Neural cell (in vitro differentiated cells): ENCODE measurements at regions not wholly inside any gene's neighbourhood (a gene's known extent, or its start where the extent isn't known, plus 50 kb on each side); places are given as distances from the start of the nearest gene placed in this dataset.
"Not testable (repeated sequence)": the region's sequence is repeated elsewhere in the genome, so short reads cannot be mapped to it uniquely, and the experiment has no call there.

Source experiments
- H2AFZ ChIP-seq: fragments of 200-600, 300-800 bp; sonication (generic), shearing (Covaris generic); 2 replicates; pipeline ENCODE4 v1.6.0; 2014; ENCODE audit warnings: low read depth, mild to moderate bottlenecking, antibody characterized with exemption, low read length, moderate library complexity
- H3F3A ChIP-seq: fragments of 200-600 bp; shearing (Covaris generic); 2 replicates; pipeline ENCODE4 v1.6.1; 2016; ENCODE audit warnings: mild to moderate bottlenecking, moderate library complexity, mixed read lengths, antibody characterized with exemption, low read length; ENCODE audit not compliant: insufficient read depth, poor library complexity, severe bottlenecking
- H3K27ac ChIP-seq: fragments of 200-600, 300-800 bp; sonication (generic), shearing (Covaris generic); 2 replicates; pipeline ENCODE4 v1.5.1; 2014; ENCODE audit warnings: mild to moderate bottlenecking, low read length, moderate library complexity
- H3K27me3 ChIP-seq: fragments of 300-800, 200-600 bp; sonication (generic), shearing (Covaris generic); 2 replicates; pipeline ENCODE4 v1.6.0; 2014; ENCODE audit warnings: mild to moderate bottlenecking, low read depth, low read length, moderate library complexity; ENCODE audit not compliant: insufficient read depth
- H3K36me3 ChIP-seq: fragments of 300-800, 200-600 bp; sonication (generic), shearing (Covaris generic); 2 replicates; pipeline ENCODE4 v1.5.1; 2014; ENCODE audit warnings: mild to moderate bottlenecking, antibody characterized with exemption, low read length, moderate library complexity; ENCODE audit not compliant: insufficient read depth
- H3K4me2 ChIP-seq: fragments of 300-800, 200-600 bp; sonication (generic), shearing (Covaris generic); 2 replicates; pipeline ENCODE4 v1.6.0; 2014; ENCODE audit warnings: mild to moderate bottlenecking, low read length
- H3K4me3 ChIP-seq: fragments of 300-800, 200-600 bp; sonication (generic), shearing (Covaris generic); 2 replicates; pipeline ENCODE4 v1.5.1; 2014; ENCODE audit warnings: mild to moderate bottlenecking, low read length, moderate library complexity
- H3K79me2 ChIP-seq: fragments of 200-600 bp; shearing (Covaris generic); replicated peaks from 2 replicates; pipeline ENCODE4 v1.6.0; 2014; ENCODE audit warnings: mild to moderate bottlenecking, low read length, moderate library complexity; ENCODE audit not compliant: insufficient read depth
- H3K9ac ChIP-seq: fragments of 300-800, 200-600 bp; sonication (generic), shearing (Covaris generic); 2 replicates; pipeline ENCODE4 v1.6.1; 2016; ENCODE audit warnings: mild to moderate bottlenecking, low read length, mixed read lengths
- H3K9me2 ChIP-seq: fragments of 200-600 bp; shearing (Covaris generic); 2 replicates; pipeline ENCODE4 v1.6.1; 2016; ENCODE audit warnings: mild to moderate bottlenecking, low read length, mixed read lengths; ENCODE audit not compliant: insufficient read depth
- H3K9me3 ChIP-seq: fragments of 200-600, 300-800 bp; sonication (generic), shearing (Covaris generic); 2 replicates; pipeline ENCODE4 v1.6.1; 2016; ENCODE audit warnings: mild to moderate bottlenecking, mixed run types, low read length, moderate library complexity, mixed read lengths
- H4K20me1 ChIP-seq: fragments of 200-600 bp; shearing (Covaris generic); 2 replicates; pipeline ENCODE4 v1.6.1; 2016; ENCODE audit warnings: mild to moderate bottlenecking, mixed run types; ENCODE audit not compliant: insufficient read depth
- EP300 ChIP-seq: fragments of 450-650 bp; conservative IDR thresholded peaks from 2 replicates; pipeline ENCODE4 v1.6.1; 2014; ENCODE audit warnings: antibody characterized with exemption, mild to moderate bottlenecking, moderate library complexity; ENCODE audit not compliant: poor library complexity, severe bottlenecking
- EZH2 ChIP-seq: fragments of 200-600, 300-800 bp; shearing (Covaris generic), sonication (generic); IDR thresholded peaks from 2 replicates; pipeline ENCODE4 v1.6.1; 2014; ENCODE audit warnings: antibody characterized with exemption, low read length, borderline replicate concordance, mild to moderate bottlenecking; ENCODE audit not compliant: insufficient read depth, poor library complexity, severe bottlenecking
- MXI1 ChIP-seq: fragments of 450-650 bp; conservative IDR thresholded peaks from 2 replicates; pipeline ENCODE4 v1.6.1; 2014; ENCODE audit warnings: antibody characterized with exemption, mild to moderate bottlenecking; ENCODE audit not compliant: poor library complexity, severe bottlenecking
- POLR2AphosphoS5 ChIP-seq: IDR thresholded peaks from 2 replicates; pipeline ENCODE4 v1.6.1; 2012
- RAD21 ChIP-seq: fragments of 450-650 bp; conservative IDR thresholded peaks from 2 replicates; pipeline ENCODE4 v1.6.1; 2014; ENCODE audit warnings: antibody characterized with exemption, mild to moderate bottlenecking, moderate library complexity
- REST ChIP-seq: IDR thresholded peaks from 2 replicates; pipeline ENCODE4 v1.6.1; 2012; ENCODE audit warnings: borderline replicate concordance
- TAF1 ChIP-seq: IDR thresholded peaks from 2 replicates; pipeline ENCODE4 v1.6.1; 2012; ENCODE audit warnings: low read depth

- Histone ChIP-seq H3K4me2 (peak overlapping the region; percentile 8), H3K9ac (peak overlapping the region; percentile 20), H3K36me3 (no peaks in the 10 kb centered on the region), H3F3A (peaks cover 3% of the 10 kb centered on the region), H4K20me1 (no peaks in the 10 kb centered on the region), H3K27ac (peak overlapping the region; percentile 73), H3K9me3 (no peaks in the 10 kb centered on the region), H3K27me3 (no peaks in the 10 kb centered on the region), H3K9me2 (no peaks in the 10 kb centered on the region), H2AFZ (no peak overlapping the region), H3K4me3 (no peak overlapping the region), H3K79me2 (no peaks in the 10 kb centered on the region)
- TF ChIP-seq EZH2 (no peak), EP300 (peak; percentile 77), TAF1 (no peak), MXI1 (no peak), POLR2AphosphoS5 (peak; percentile 56), RAD21 (no peak), REST (peak; percentile 96)
Observed at GRCh38 chr11:93603225-93604007, 58.1 kb upstream of the CEP295 start.

- not testable (repeated sequence) for H3K4me2 ChIP-seq, H3K27me3 ChIP-seq, H3K9ac ChIP-seq, H2AFZ ChIP-seq, H3K9me2 ChIP-seq, H4K20me1 ChIP-seq, H3K36me3 ChIP-seq, H3K4me3 ChIP-seq, H3K9me3 ChIP-seq, H3F3A ChIP-seq, H3K27ac ChIP-seq, H3K79me2 ChIP-seq
Observed at GRCh38 chr11:93596171-93596570, 53.0 kb upstream of the SMCO4 start.
